ENCODE measurements at regions not wholly inside any gene's neighbourhood (a gene's known extent, or its start where the extent isn't known, plus 50 kb on each side); places are given as distances from the start of the nearest gene placed in this dataset.
A peak's percentile ranks its signal among the peaks of the same experiment; 100 is the strongest.

- no peaks in the 10 kb centered on the region for H3K36me3 ChIP-seq
- no peaks in the 10 kb centered on the region for H3K27me3 ChIP-seq
- no peaks in the 10 kb centered on the region for H3K4me1 ChIP-seq
- no peak overlapping the region for H3K4me3 ChIP-seq
- H3K9me3 ChIP-seq, result no peaks in the 10 kb centered on the region
- no peak for TF ChIP-seq POLR2AphosphoS5 (IDR thresholded peaks at IDR 0.05)
- no peak for TF ChIP-seq CTCF (IDR thresholded peaks at IDR 0.05)
- no peak for TF ChIP-seq POLR2A (IDR thresholded peaks at IDR 0.05)
- no peak for DNase-seq (ENCODE audit: low spot score in 2 of 2)
- intact Hi-C loops (cut with DNase I; ENCODE audit: low total_unique reads), result no loop called here
- no peak overlapping the region for H3K27ac ChIP-seq
Measured at GRCh38 chr10:36899652-36900051, 225.7 kb upstream of the ANKRD30A start.

- Histone ChIP-seq H3K4me3 (no peak overlapping the region), H3K9me3 (no peaks in the 10 kb centered on the region), H3K27me3 (no peaks in the 10 kb centered on the region), H3K27ac (no peak overlapping the region), H3K4me1 (no peaks in the 10 kb centered on the region), H3K36me3 (no peaks in the 10 kb centered on the region)
- DNase-seq (ENCODE audit: low spot score in 2 of 2), result peak in 1 of 2 donors; percentile 65
- TF ChIP-seq CTCF (IDR thresholded peaks at IDR 0.05) (peak in 1 of 3 donors; percentile 8), POLR2AphosphoS5 (IDR thresholded peaks at IDR 0.05) (no peak), POLR2A (IDR thresholded peaks at IDR 0.05) (no peak)
- intact Hi-C loops (cut with DNase I; ENCODE audit: low total_unique reads), result no loop called here
Measured at GRCh38 chr10:36888925-36889573, 236.3 kb upstream of the ANKRD30A start.

- no peak overlapping the region for H3K27ac ChIP-seq
- DNase-seq (ENCODE audit: low spot score in 2 of 2), result no peak
- no peaks in the 10 kb centered on the region for H3K36me3 ChIP-seq
- no peaks in the 10 kb centered on the region for H3K4me1 ChIP-seq
- no peaks in the 10 kb centered on the region for H3K27me3 ChIP-seq
- TF ChIP-seq POLR2AphosphoS5 (IDR thresholded peaks at IDR 0.05) (no peak), POLR2A (IDR thresholded peaks at IDR 0.05) (no peak), CTCF (IDR thresholded peaks at IDR 0.05) (no peak)
- no peak overlapping the region for H3K4me3 ChIP-seq
- intact Hi-C loops (cut with DNase I; ENCODE audit: low total_unique reads), result no loop called here
- no peaks in the 10 kb centered on the region for H3K9me3 ChIP-seq
Measured at GRCh38 chr10:36886303-36886891, 239.0 kb upstream of the ANKRD30A start.

GRCh38 chr10:36885746-36886145 lies 239.7 kb upstream of the ANKRD30A start:
- Histone ChIP-seq H3K27ac (no peak overlapping the region), H3K27me3 (no peaks in the 10 kb centered on the region)
- intact Hi-C loops (cut with DNase I; ENCODE audit: low total_unique reads), result no loop called here

More at GRCh38 chr10:36885746-36886145, 239.7 kb upstream of the ANKRD30A start:
- H3K9me3 ChIP-seq, result no peaks in the 10 kb centered on the region
- no peaks in the 10 kb centered on the region for H3K36me3 ChIP-seq
- no peak for DNase-seq (ENCODE audit: low spot score in 2 of 2)
- TF ChIP-seq POLR2A (IDR thresholded peaks at IDR 0.05), result no peak
- no peak for TF ChIP-seq POLR2AphosphoS5 (IDR thresholded peaks at IDR 0.05)
- no peak for TF ChIP-seq CTCF (IDR thresholded peaks at IDR 0.05)
- no peaks in the 10 kb centered on the region for H3K4me1 ChIP-seq
- no peak overlapping the region for H3K4me3 ChIP-seq
